HG02885 (cell line): ENCODE measurements at regions not wholly inside any gene's neighbourhood (a gene's known extent, or its start where the extent isn't known, plus 50 kb on each side); places are given as distances from the start of the nearest gene placed in this dataset.
"Not testable (repeated sequence)": the region's sequence is repeated elsewhere in the genome, so short reads cannot be mapped to it uniquely, and the experiment has no call there.

ENCODE experiments used
- ATAC-seq: cut with Tn5 transposase; IDR thresholded peaks from one replicate; pipeline ENCODE4 v1.9.1; 2021; ENCODE audit warnings: mild to moderate bottlenecking; ENCODE audit not compliant: unreplicated experiment, poor library complexity

DNA sequence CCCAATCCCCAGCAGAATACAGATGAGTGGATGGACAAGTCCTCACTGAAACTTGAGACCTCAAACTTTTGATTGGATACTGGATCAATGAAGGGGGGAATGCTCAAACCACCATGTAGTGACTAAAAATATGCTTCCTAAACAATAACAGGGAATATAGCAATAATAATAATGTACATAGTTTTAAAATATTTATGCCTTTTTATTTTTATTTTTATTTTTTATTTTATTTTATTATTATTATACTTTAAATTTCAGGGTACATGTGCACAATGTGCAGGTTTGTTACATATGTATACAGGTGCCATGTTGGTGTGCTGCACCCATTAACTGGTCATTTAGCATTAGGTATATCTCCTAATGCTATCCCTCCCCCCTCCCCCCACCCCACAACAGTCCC, 506.0 kb downstream of the SOX6 start:
- not testable (repeated sequence) for ATAC-seq

DNA sequence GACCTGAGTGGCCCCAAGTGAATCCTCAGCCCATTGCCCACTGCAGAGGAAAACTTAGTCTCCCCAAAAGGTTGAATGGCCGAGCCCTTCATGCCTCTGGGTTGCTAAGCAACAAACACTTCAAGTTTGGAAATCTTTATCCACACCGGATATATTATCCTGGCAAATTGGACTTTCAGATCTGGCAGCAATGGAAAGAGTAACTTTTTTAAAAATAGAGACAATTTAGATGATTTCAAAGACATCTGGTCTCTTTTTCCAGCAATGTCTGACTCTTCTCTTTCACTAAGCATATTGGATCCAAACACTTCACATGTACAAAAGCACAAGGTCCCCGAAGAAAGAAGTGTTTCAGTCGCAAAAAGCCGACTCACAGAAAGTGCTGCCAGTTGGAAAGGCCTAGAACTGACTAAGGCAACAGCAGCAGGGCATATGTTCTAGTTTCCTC, 505.3 kb downstream of the SOX6 start:
- ATAC-seq, result no peak

DNA sequence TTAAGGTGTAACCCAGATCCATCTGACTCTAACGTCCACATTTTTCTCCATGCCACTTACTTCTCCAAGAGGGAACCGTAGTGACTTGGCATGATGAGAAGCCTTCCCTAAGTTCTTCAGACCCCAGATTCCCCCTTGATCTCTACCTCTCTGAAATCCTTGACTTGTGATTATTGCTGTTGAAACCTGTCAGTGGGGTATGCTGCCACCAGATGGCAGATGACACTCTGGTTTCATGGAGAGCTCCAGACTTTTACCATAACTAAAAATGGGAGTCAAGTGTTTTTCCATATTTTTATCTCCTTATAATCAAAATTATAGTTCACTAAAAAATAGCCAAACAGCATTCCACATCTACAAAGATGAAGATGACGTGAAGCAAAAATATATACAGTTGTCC, 504.2 kb downstream of the SOX6 start:
- ATAC-seq, result no peak

DNA sequence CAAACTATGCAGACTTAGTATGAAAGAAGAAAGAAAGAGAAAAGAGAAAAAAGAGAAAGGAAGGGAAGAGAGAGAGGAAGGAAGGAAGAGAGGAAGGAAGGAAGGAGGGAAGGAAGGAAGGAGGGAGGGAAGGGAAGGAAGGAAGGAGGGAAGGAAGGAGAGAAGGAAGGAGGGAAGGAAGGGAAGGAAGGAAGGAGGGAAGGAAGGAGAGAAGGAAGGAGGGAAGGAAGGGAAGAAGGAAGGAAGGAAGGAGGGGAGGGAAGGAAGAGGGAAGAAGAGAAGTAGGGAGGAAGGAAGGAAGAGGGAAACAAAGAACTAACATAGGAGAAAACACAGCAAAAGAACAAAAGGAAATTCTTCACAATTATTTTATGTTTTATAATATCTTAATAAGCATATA, 502.1 kb downstream of the SOX6 start:
- no peak for ATAC-seq

DNA sequence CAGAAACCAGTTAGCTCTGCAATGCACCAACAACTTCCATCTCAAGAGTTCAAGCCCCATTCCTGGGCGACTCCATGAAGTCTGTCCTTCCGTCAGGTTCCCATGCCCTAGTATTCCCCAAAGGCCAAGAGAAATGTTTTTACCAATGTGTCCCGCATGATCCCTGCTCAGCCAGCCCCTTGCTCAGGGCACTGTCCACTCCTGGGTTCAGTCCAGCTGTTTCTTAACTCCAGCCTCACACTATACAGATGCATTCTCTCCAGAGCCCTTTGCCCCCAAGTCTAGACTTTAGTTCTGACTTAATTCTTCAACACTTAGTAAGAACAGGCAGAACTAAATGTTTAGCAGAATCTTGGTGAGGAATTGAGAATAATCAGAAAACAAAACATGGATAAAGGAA, 497.5 kb downstream of the SOX6 start:
- ATAC-seq, result no peak

DNA sequence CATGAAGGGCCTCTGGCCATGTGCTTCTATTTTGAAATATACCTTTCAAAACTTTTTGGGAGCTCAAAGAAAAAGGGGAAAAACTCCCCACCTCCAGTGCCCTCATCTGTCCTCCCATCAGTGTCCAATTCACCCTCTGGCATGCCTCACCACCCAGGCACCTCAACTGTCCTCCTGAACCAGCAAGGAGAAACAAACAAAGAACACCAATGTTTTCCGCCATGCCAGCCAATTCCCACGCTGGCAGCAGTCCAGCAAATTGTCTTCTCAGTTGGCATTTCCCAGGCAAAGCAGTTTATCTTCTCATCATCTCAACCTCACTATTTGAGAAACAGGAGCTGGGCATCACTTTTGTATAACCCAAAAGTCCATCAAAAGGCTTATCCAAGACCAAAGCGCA, 496.9 kb downstream of the SOX6 start:
- ATAC-seq, result no peak

DNA sequence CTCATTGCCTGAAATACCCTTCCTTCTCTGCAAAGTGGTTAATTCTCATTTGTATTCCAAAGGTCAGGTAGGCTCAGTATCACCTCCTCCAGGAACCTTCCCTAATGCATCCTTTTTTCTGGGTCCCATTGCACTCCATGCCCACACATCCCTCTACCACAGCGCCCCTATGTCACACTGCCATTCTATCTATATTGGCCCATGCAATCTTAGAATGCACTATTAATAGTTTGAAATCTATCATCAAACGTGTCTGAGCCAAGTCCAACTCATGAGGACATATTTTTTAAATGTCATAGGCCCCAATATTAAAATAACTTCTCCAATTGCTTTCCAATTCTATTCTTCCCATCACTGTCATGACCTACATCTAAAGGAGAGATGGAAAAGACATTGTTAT, 495.1 kb downstream of the SOX6 start:
- no peak for ATAC-seq

DNA sequence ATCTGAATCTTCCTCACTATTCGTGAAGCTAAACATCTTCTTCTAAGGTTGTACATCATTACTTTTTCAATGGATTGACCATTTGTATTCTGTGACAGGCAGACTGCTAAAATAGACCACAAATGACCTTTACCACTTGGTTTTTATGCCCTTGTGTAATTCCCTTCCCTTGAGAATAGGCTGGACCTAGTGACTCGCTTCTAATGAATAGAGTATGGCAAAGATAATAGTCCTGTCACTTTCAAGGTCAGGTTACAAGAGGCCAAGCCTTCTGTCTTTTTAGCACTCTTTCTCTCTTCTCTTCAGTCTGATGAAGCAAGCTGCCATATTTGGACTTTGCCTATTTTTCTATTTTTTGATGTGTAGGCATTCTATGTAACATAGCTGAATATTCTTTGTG, 492.9 kb downstream of the SOX6 start:
- no peak for ATAC-seq

DNA sequence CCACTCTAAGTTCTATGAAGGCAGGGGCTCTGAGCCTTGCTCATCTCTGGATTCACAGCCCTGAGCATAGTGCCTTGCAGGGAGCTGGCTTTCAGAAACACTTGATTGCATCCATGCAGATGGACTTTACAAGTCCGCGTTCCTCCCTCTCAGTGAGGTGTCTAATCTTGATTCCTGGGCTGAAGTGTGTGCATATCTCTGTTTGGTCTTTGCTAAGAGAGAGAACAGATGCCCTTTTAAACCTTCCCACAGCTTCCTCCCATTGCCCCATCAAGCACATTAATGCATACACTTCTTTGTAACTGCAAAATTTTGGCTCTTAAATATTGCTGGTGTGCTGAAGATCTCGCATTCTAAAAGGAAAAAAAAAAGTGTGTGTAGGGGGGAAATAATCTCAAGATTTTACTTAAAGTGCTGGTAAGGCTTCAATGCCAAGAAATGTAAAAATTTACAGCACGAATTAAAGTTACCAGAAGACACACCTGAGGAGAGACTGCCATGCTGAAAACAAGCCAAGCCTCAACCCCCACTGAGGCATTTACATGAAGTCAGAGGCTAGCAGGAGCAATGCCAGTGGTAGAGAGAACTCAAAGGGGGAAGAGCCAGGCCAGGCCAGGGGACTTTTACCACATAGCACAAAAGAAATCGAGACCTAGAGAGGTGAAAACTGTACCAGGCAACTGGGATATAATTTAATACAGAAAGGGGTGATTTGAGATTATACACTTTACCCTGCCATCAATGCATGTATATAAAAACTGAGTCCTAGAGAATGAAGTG, 492.1 kb downstream of the SOX6 start:
- no peak for ATAC-seq

DNA sequence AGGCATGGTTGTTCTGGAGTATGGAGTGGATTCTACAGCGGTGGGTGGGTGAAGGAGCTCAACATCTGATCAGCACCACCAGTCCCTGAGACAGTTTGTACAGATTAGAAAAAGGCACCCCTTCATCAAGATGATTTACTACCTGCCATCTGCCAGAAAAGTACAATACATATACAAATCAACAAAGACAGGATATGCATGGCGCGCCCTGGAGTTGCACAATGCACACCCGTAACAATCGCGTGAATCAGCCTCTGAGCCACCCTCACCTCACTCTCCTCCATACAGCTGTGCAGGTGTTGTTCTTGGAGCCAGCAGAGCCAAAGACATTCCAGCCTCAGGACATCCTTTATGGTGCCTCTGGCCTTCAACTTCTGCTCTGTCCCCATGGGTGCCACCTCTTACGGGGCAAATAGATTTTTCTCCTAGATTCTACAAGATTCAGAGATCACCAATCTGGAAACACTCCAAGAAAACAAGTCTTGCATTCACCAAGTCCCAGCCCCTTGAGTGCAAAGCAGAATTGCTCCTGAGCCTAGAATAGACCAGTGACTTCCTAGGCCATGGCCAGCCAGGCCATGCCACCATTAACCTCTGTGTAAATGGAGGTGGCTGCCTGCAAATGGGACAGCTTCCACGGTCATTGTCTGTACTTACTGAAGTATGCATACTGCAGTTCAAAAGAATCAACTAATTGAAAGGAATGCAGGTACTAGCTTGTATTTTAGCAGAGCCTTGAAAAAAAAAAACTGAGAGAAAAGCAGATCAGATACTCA, 490.9 kb downstream of the SOX6 start:
- ATAC-seq, result no peak

DNA sequence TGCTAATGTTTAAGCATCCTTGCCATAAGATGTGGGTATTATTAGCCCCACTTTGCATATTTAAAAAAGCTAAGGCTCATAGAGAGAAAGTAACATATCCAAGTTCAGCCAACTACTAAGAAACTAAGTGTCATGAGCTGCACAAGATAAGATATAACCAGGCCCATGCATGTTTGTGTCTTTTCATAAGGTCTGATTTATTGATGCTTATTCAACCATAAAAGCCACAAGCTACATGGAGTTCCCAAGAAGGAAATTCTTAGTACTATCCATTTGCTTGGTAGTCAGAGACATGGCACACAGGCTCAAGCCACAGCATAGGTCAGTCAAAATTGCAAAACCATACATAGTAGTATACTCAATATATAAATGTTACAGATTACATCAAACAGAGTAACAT, 488.5 kb downstream of the SOX6 start:
- ATAC-seq, result no peak

DNA sequence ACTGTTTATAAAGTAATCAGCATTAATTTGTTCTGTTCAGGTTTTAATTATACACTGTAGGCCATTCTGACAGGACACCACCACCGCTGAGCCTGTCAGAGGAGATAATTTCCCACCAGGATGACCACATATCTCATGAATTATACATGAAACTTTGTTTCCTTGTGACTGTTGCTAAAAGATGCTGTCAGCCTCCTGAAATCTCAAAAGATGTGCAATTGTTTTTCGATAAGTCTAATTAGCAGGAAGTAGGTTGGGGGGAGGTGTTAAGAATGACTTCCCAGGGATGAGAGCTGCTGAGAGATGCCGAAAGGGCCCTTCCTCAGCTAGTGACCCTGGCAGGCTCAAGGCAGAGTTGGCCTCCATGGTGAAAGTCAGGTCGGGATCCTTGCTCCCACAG, 485.4 kb downstream of the SOX6 start:
- ATAC-seq, result no peak

DNA sequence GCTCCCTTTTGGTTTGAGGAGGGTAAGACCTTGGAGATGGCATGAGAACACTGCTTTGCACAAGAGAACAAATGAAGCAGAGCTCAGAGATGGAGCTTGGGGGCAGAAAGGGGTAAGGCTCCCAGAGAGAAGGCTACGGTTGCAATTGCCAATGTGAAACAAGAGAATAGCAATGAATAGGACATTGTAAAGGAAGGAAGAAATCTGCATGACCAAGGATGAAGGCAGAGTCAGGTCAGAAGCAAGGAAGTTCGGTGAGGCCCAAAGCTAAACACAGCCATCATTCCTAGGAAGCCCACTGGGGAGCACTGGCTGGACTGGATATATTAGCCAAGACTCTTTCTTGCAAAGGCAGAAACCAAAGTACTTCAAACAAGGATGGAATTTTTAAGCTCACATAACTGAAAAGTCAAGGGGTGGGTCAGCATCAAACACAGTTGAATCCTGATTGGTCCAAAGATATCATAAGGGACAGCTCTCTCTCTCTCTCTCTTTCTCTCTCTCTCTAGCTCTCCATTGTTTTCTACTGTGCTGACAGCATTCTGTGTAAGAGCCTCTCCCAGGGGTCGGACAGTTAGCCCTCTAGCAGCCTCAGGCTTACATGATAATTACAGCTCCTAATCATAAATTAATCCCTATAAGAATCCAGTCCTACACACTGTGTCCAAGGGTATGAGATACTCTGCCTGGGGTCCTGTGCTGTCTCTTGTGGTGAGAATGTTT, 484.3 kb downstream of the SOX6 start:
- no peak for ATAC-seq

DNA sequence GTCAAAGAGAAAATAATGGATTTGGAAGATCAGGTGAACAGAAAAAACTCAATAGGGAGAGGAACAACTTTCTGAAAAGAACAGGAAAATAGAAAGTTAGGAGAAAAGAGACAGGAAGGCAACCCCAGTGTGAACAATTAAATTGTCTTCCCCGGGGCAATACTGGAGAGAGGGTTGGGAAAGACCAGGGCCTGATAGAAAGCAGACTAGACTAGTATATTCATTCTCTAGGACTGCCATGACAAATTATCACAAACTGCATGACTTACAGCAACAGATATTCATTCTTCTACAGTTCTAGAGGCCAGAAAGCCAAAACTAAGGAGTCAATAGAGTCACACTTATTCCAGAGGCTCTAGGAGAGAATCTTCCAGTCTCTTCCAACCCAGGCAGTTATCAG, 482.8 kb downstream of the SOX6 start:
- no peak for ATAC-seq

DNA sequence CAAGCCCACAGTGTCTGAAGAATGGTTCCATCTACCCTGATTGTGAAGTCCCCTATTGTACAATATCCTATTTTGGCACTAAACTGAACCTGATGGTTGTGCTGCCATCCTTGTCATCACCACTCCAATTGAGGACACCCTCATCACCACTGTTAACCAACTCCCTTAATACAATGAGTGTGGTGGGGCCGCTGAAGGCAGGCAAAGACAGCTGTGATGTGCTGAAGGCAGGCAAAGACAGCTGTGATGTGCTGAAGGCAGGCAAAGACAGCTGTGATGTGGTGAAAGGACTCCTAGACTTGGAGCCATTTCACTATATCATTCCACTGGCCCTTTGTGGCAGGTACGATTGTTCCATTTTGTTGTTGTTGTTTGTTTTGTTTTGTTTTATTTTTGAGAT, 481.6 kb downstream of the SOX6 start:
- ATAC-seq, result no peak

DNA sequence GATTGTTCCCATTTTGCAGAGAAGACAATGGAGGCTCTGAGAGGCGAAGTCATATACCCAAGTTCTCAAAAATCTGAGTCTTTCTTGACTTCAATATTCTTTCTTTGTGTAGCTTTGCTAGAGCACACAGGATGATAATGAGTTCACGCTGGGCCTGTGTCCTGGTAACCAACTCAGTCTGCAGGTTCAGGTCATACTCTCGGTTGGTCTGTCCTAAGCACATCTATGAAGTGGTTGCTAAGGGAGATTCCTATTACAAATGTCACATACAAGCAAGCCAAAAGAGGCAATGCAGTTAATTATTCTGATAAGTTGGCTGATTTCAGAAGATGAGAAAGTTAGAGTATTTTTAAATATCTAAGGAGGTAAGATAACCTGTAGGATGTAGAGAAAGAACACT, 481.0 kb downstream of the SOX6 start:
- no peak for ATAC-seq

DNA sequence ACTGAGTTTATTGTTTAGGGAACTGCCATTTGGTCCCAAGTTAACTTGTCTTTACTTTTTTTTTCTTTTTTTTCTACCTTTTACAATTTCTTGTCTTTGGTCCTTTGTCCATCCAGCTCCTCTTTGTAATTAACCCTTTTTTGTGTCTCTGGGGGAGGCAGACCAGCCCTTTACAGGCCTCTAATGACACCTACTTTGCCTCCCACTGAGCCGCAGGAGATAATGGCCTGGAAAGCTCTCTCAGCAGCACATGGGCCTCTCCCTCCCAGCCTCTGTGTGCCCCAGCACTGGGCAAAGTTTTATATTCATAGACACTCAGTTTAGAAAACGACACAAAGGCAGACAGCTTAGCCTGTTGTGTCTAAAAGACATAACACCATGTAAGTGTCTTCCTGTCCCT, 480.4 kb downstream of the SOX6 start:
- no peak for ATAC-seq

DNA sequence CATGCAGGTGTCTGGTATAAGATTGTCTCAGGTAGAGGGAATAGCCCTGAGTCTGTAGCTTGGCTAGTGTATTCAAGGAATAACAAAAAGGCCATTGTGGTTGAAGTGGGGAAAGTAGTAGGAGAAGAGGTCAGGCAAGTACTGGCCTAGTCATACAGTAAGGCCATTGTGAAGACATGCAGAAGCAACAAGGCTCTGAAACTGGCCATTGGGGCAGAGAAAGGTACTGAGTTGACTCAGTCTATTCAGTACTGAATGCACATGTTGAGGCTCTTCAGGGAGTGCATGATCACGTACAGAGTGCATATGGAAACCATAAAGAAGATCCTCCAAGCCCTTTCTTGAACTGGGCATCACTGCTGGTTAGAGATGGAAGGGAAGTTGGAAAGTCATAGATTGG, 477.6 kb downstream of the SOX6 start:
- no peak for ATAC-seq

DNA sequence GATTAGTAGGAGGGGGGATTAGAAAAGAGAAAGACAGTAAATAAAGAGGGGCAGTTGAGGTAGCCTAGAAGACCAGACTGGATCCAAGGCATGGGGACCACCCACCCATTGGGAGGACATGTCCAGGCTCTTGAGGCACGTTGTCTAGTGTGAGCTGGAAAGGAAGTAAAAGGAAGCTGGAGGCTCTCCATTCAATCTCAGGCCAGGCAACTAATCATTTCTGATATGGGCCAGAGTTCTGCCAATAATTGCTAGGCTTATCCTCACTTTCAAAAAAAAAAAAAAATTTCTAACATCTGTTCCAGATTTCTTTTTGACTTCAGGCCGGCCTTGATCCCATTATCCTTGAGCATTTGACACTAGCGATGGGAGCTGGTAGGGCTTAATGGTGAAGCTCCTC, 476.1 kb downstream of the SOX6 start:
- ATAC-seq, result no peak

DNA sequence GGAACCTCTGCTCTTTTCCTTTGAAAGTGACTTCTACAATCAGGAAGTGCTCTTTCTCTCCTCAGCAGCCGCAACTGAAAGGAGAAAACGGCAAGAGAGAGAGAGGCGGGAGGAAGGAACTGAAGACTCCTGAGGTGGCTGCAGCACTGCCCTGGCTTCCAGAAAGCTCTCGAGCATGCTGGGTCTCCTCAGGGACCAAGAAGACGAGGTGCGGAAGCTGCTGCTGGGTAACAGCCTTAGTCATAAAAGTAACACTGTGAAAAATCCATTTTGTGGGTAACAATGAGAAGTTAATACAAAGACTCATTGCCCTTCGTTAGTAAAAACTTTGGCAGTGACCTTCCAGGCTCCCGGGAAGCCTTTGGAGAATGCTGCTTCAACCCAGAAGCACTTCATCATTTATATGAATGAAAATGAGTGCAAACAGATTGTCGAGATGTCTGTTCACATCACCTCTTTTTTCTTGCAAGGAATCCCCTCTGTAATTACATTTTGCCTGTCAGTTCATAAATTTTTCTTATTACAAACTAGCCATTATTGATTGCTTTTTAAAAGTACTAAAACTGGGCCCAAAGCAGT, 473.4 kb downstream of the SOX6 start:
- no peak for ATAC-seq

DNA sequence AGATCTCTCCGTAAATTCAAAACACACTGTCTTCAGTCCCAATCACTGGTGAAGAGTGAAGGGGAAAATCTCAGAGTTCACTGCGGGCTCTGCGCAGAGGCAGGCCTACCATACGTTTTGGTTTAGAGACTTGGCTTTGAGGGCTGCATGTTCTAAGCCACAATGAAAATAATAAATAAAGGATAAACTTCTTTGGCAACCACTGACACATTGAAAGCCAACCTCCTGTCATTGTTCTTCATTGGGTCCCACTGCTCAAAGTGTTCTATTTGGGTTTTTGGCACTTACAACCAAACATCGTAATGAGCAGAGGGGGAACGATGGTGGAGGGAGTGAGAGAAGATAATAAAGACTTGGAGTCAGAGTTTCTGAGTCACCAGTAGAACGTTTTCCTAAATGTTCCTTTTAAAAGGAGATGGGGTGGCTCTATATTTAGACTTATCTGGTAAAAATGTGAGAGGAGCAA, 472.9 kb downstream of the SOX6 start:
- ATAC-seq, result no peak
